HEK293 (cell line): ENCODE measurements at regions not wholly inside any gene's neighbourhood (a gene's known extent, or its start where the extent isn't known, plus 50 kb on each side); places are given as distances from the start of the nearest gene placed in this dataset.

Source experiments
- CTCF ChIA-PET: fragments of 350-600 bp; formaldehyde crosslinking; extraction: SDS; loops from one replicate; lab custom pipeline; 2021; ENCODE audit warnings: antibody characterized with exemption; lab: Yijun Ruan, JAX
- POLR2A ChIA-PET: fragments of 300-600 bp; formaldehyde crosslinking; extraction: SDS; loops from one replicate; lab custom pipeline; 2020; ENCODE audit warnings: antibody characterized with exemption, inconsistent platforms; lab: Yijun Ruan, JAX
- H3K27ac ChIP-seq: fragments of 200-500 bp; sonication (Bioruptor generic); 2 replicates; pipeline ENCODE4 v1.5.1; 2014; ENCODE audit warnings: low read depth, low read length, control low read depth, inconsistent platforms; ENCODE audit errors: extremely low read depth
- H3K36me3 ChIP-seq, 2 experiments: fragments of 200-500 bp in 1 of 2; sonication (Bioruptor generic) in 1 of 2; 1 replicate in 1 of 2; 2 replicates in 1 of 2; pipeline ENCODE4 v1.5.1; 2014 to 2017; ENCODE audit warnings: inconsistent platforms in 2 of 2, low read length in 2 of 2; ENCODE audit not compliant: control insufficient read depth in 2 of 2, insufficient read depth in 1 of 2
- H3K4me1 ChIP-seq: fragments of 200-500 bp; sonication (Bioruptor generic); 2 replicates; pipeline ENCODE4 v1.5.1; 2014; ENCODE audit warnings: mild to moderate bottlenecking, low read length, inconsistent platforms; ENCODE audit not compliant: control insufficient read depth, insufficient read depth
- H3K4me3 ChIP-seq: 2 replicates; pipeline ENCODE4 v1.5.1; 2011; ENCODE audit warnings: low read depth, mild to moderate bottlenecking, control low read depth, low read length, moderate library complexity
- H3K9me3 ChIP-seq: fragments of 200-500 bp; sonication (Bioruptor generic); 2 replicates; pipeline ENCODE4 v1.5.1; 2014; ENCODE audit warnings: low read depth, low read length, inconsistent platforms; ENCODE audit not compliant: control insufficient read depth, insufficient read depth
- EGR2 ChIP-seq: fragments of 450-650 bp; formaldehyde crosslinking; IDR thresholded peaks from 2 replicates; pipeline ENCODE4 v1.5.1; 2016; ENCODE audit warnings: low read depth, missing biosample characterization, missing genetic modification characterization
- ELK4 ChIP-seq: IDR thresholded peaks from 2 replicates; pipeline ENCODE4 v1.6.1; 2011; ENCODE audit warnings: mild to moderate bottlenecking, low read depth, low read length, borderline replicate concordance
- KLF16 ChIP-seq: fragments of 450-650 bp; formaldehyde crosslinking; IDR thresholded peaks from 2 replicates; pipeline ENCODE4 v1.5.1; 2017; ENCODE audit warnings: missing biosample characterization, missing genetic modification characterization
- KLF9 ChIP-seq: fragments of 450-650 bp; formaldehyde crosslinking; IDR thresholded peaks from 2 replicates; pipeline ENCODE4 v1.5.1; 2016; ENCODE audit warnings: missing biosample characterization, missing genetic modification characterization, low read depth
- MEIS1 ChIP-seq: sonication (generic); formaldehyde crosslinking; IDR thresholded peaks from 2 replicates; pipeline ENCODE4 v1.8.1; 2022; ENCODE audit warnings: missing genetic modification reagents, mild to moderate bottlenecking, borderline replicate concordance
- SCRT2 ChIP-seq: fragments of 450-650 bp; formaldehyde crosslinking; IDR thresholded peaks from 2 replicates; pipeline ENCODE4 v1.5.1; 2016; ENCODE audit warnings: missing biosample characterization, missing genetic modification characterization
- YY1 ChIP-seq: fragments of 450-650 bp; formaldehyde crosslinking; IDR thresholded peaks from 2 replicates; pipeline ENCODE4 v1.5.1; 2018; ENCODE audit warnings: missing biosample characterization, missing genetic modification characterization
- ZBTB17 ChIP-seq: fragments of 450-650 bp; formaldehyde crosslinking; IDR thresholded peaks from 2 replicates; pipeline ENCODE4 v1.5.1; 2016; ENCODE audit warnings: missing biosample characterization, missing genetic modification characterization
- ZBTB20 ChIP-seq: fragments of 450-650 bp; formaldehyde crosslinking; IDR thresholded peaks from 2 replicates; pipeline ENCODE4 v1.5.1; 2016; ENCODE audit warnings: missing biosample characterization, missing genetic modification characterization
- ZBTB26 ChIP-seq: fragments of 450-650 bp; formaldehyde crosslinking; optimal IDR thresholded peaks from 2 replicates; pipeline ENCODE3; 2016; ENCODE audit warnings: missing biosample characterization, mild to moderate bottlenecking, missing genetic modification characterization
- ZBTB44 ChIP-seq: fragments of 450-650 bp; IDR thresholded peaks from 2 replicates; pipeline ENCODE4 v1.5.1; 2018; ENCODE audit warnings: missing biosample characterization, mild to moderate bottlenecking, missing genetic modification characterization
- ZEB2 ChIP-seq: fragments of 450-650 bp; formaldehyde crosslinking; IDR thresholded peaks from 2 replicates; pipeline ENCODE4 v1.5.1; 2016; ENCODE audit warnings: missing biosample characterization, missing genetic modification characterization
- ZNF140 ChIP-seq: fragments of 450-650 bp; formaldehyde crosslinking; IDR thresholded peaks from 2 replicates; pipeline ENCODE4 v1.5.1; 2016; ENCODE audit warnings: missing biosample characterization, missing genetic modification characterization
- ZNF174 ChIP-seq: fragments of 450-650 bp; formaldehyde crosslinking; IDR thresholded peaks from 2 replicates; pipeline ENCODE4 v1.5.0; 2017; ENCODE audit warnings: missing biosample characterization, mild to moderate bottlenecking, missing genetic modification characterization
- ZNF2 ChIP-seq: fragments of 450-650 bp; formaldehyde crosslinking; IDR thresholded peaks from 2 replicates; pipeline ENCODE4 v1.5.1; 2016; ENCODE audit warnings: missing biosample characterization, missing genetic modification characterization
- ZNF24 ChIP-seq: fragments of 450-650 bp; formaldehyde crosslinking; IDR thresholded peaks from 2 replicates; pipeline ENCODE4 v1.5.1; 2016; ENCODE audit warnings: missing biosample characterization, missing genetic modification characterization
- ZNF48 ChIP-seq: fragments of 450-650 bp; formaldehyde crosslinking; IDR thresholded peaks from 2 replicates; pipeline ENCODE4 v1.5.1; 2016; ENCODE audit warnings: missing biosample characterization, missing genetic modification characterization
- ZNF501 ChIP-seq: fragments of 450-650 bp; formaldehyde crosslinking; IDR thresholded peaks from 2 replicates; pipeline ENCODE4 v1.5.1; 2016; ENCODE audit warnings: missing biosample characterization, missing genetic modification characterization
- ZNF521 ChIP-seq: fragments of 450-650 bp; formaldehyde crosslinking; IDR thresholded peaks from 2 replicates; pipeline ENCODE4 v1.5.1; 2017; ENCODE audit warnings: missing biosample characterization, mild to moderate bottlenecking, missing genetic modification characterization
- ZNF544 ChIP-seq: fragments of 450-650 bp; formaldehyde crosslinking; IDR thresholded peaks from 2 replicates; pipeline ENCODE4 v1.5.0; 2017; ENCODE audit warnings: missing biosample characterization, missing genetic modification characterization
- ZNF555 ChIP-seq: fragments of 450-650 bp; formaldehyde crosslinking; conservative IDR thresholded peaks from 2 replicates; pipeline ENCODE4 v1.5.1; 2017; ENCODE audit warnings: missing biosample characterization, mild to moderate bottlenecking, missing genetic modification characterization, inconsistent platforms
- ZNF560 ChIP-seq: fragments of 450-650 bp; formaldehyde crosslinking; IDR thresholded peaks from 2 replicates; pipeline ENCODE4 v1.5.1; 2017; ENCODE audit warnings: missing biosample characterization, missing genetic modification characterization, borderline replicate concordance
- ZNF610 ChIP-seq: fragments of 450-650 bp; formaldehyde crosslinking; IDR thresholded peaks from 2 replicates; pipeline ENCODE4 v1.5.1; 2016; ENCODE audit warnings: missing biosample characterization, missing genetic modification characterization, borderline replicate concordance
- ZNF624 ChIP-seq: fragments of 450-650 bp; formaldehyde crosslinking; IDR thresholded peaks from 2 replicates; pipeline ENCODE4 v1.5.1; 2017; ENCODE audit warnings: missing biosample characterization, missing genetic modification characterization
- ZNF626 ChIP-seq: fragments of 450-650 bp; sonication (Bioruptor Pico); formaldehyde crosslinking; IDR thresholded peaks from 2 replicates; pipeline ENCODE4 v1.5.1; 2018; ENCODE audit warnings: missing biosample characterization, missing genetic modification characterization, inconsistent platforms
- ZNF701 ChIP-seq: fragments of 450-650 bp; formaldehyde crosslinking; IDR thresholded peaks from 2 replicates; pipeline ENCODE4 v1.5.1; 2016; ENCODE audit warnings: missing biosample characterization, missing genetic modification characterization
- ZNF777 ChIP-seq: fragments of 450-650 bp; formaldehyde crosslinking; IDR thresholded peaks from 2 replicates; pipeline ENCODE4 v1.5.1; 2017; ENCODE audit warnings: missing biosample characterization, missing genetic modification characterization, borderline replicate concordance
- ZNF785 ChIP-seq: fragments of 450-650 bp; formaldehyde crosslinking; IDR thresholded peaks from 2 replicates; pipeline ENCODE4 v1.5.1; 2016; ENCODE audit warnings: missing biosample characterization, missing genetic modification characterization
- ZSCAN18 ChIP-seq: fragments of 450-650 bp; formaldehyde crosslinking; IDR thresholded peaks from 2 replicates; pipeline ENCODE4 v1.5.1; 2016; ENCODE audit warnings: missing biosample characterization, missing genetic modification characterization
- ZXDB ChIP-seq: fragments of 450-650 bp; formaldehyde crosslinking; IDR thresholded peaks from 2 replicates; pipeline ENCODE4 v1.5.1; 2016; ENCODE audit warnings: missing biosample characterization, missing genetic modification characterization

- TF ChIP-seq ZNF555 (tag by site-specific recombination), result no peak
- TF ChIP-seq ZBTB26, result no peak
- TF ChIP-seq ZNF777, result no peak
- TF ChIP-seq, all 188 proteins: peak for 0
Observed at GRCh38 chr2:107255744-107256143, 369.8 kb upstream of the ST6GAL2 start (continued).

- H3K4me3 ChIP-seq, result no peak overlapping the region
- CTCF ChIA-PET, result no interaction called here
- no peak overlapping the region for H3K27ac ChIP-seq
- no peaks in the 10 kb centered on the region for H3K9me3 ChIP-seq
- POLR2A ChIA-PET, result no interaction called here
- no peaks in the 10 kb centered on the region for H3K36me3 ChIP-seq
- TF ChIP-seq ZEB2 (tag by site-specific recombination) (no peak), KLF9 (tag by site-specific recombination) (no peak), SCRT2 (tag by site-specific recombination) (no peak), ZNF624 (tag by site-specific recombination) (no peak), ZXDB (tag by site-specific recombination) (no peak), ELK4 (no peak), ZNF174 (no peak), ZNF560 (tag by site-specific recombination) (no peak), ZNF626 (tag by site-specific recombination) (no peak), ZNF785 (tag by site-specific recombination) (no peak), ZNF610 (no peak), ZSCAN18 (tag by site-specific recombination) (no peak), ZNF521 (tag by site-specific recombination) (no peak), ZBTB20 (no peak), KLF16 (no peak)
- TF ChIP-seq, all 188 proteins: peak for 0
- no peaks in the 10 kb centered on the region for H3K4me1 ChIP-seq
Observed at GRCh38 chr2:107258531-107259407, 372.8 kb upstream of the ST6GAL2 start.

GRCh38 chr2:107259408-107260195, 373.6 kb upstream of the ST6GAL2 start:
- Histone ChIP-seq H3K9me3 (no peaks in the 10 kb centered on the region), H3K4me3 (no peak overlapping the region), H3K4me1 (no peaks in the 10 kb centered on the region), H3K36me3 (no peaks in the 10 kb centered on the region), H3K27ac (no peak overlapping the region)
- ChIA-PET POLR2A (no interaction called here), CTCF (no interaction called here)
- no peak for TF ChIP-seq ZNF140 (tag by site-specific recombination)
- no peak for TF ChIP-seq YY1 (tag by site-specific recombination)
- no peak for TF ChIP-seq ZNF24 (tag by site-specific recombination)
- TF ChIP-seq ZBTB17 (tag by site-specific recombination), result no peak
- TF ChIP-seq MEIS1 (CRISPR knock-in tag), result no peak
- TF ChIP-seq ZNF501 (tag by site-specific recombination), result no peak
- no peak for TF ChIP-seq ZBTB44 (tag by site-specific recombination)
- no peak for TF ChIP-seq ZNF544
- TF ChIP-seq ZNF701 (tag by site-specific recombination), result no peak
- TF ChIP-seq EGR2 (tag by site-specific recombination), result no peak
- no peak for TF ChIP-seq KLF9 (tag by site-specific recombination)
- no peak for TF ChIP-seq ZNF2 (tag by site-specific recombination)
- no peak for TF ChIP-seq ZNF48
